Stomach (tissue), 8 donors: ENCODE measurements at regions not wholly inside any gene's neighbourhood (a gene's known extent, or its start where the extent isn't known, plus 50 kb on each side); places are given as distances from the start of the nearest gene placed in this dataset.

Experiments
- DNase-seq, 2 donors: peaks; one replicate each; pipeline versions ENCODE4 v3.0.0 to v3.0.0-alpha.2; 2013 to 2019
- H3K27ac ChIP-seq, 5 donors: fragments of 200-600 bp in 4 of 5; sonication (generic) in 4 of 5; one replicate each; pipeline ENCODE4 v1.5.1; 2013 to 2019; ENCODE audit warnings: mild to moderate bottlenecking in 1 of 5, moderate library complexity in 1 of 5
- H3K27me3 ChIP-seq, 3 donors: fragments of 200-600 bp; sonication (generic); one replicate each; pipeline ENCODE4 v1.5.1; 2017 to 2019; ENCODE audit warnings: mixed run types in 1 of 3
- H3K36me3 ChIP-seq, 4 donors: fragments of 200-600 bp; sonication (generic); 1 replicate in 3 of 4; 2 replicates in 1 of 4; pipeline ENCODE4 v1.5.1; 2016 to 2019
- H3K4me1 ChIP-seq, 4 donors: fragments of 200-600 bp; sonication (generic); one replicate each; pipeline ENCODE4 v1.5.1; 2016 to 2019
- H3K4me3 ChIP-seq, 4 donors: fragments of 200-600 bp; sonication (generic) in 3 of 4; one replicate each; pipeline ENCODE4 v1.5.1; 2016 to 2019; ENCODE audit warnings: mild to moderate bottlenecking in 1 of 4
- H3K9me3 ChIP-seq, 4 donors: fragments of 200-600 bp; sonication (generic); one replicate each; pipeline ENCODE4 v1.5.1; 2016 to 2019
- CTCF ChIP-seq, 7 experiments: fragments of 450-650 bp in 4 of 7; fragments of 200-600 bp in 3 of 7; sonication (generic) in 3 of 7; IDR thresholded peaks; one replicate each; pipeline ENCODE4 v1.5.1; 2016 to 2019; ENCODE audit warnings: antibody characterized with exemption in 7 of 7, control low read depth in 2 of 7, mild to moderate bottlenecking in 1 of 7
- EP300 ChIP-seq: sonication (generic); formaldehyde crosslinking; IDR thresholded peaks from one replicate; pipeline ENCODE4 v1.6.1; 2017; ENCODE audit warnings: antibody characterized with exemption
- POLR2A ChIP-seq, 4 donors: fragments of 450-650 bp; IDR thresholded peaks; one replicate each; pipeline ENCODE4 v1.6.1; 2016; ENCODE audit warnings: antibody characterized with exemption in 4 of 4, control low read depth in 2 of 4, mild to moderate bottlenecking in 1 of 4, moderate library complexity in 1 of 4
- POLR2AphosphoS5 ChIP-seq, 3 donors: sonication (generic); formaldehyde crosslinking; IDR thresholded peaks; one replicate each; pipeline ENCODE4 v1.6.1; 2016; ENCODE audit warnings: antibody characterized with exemption in 3 of 3
- WGBS, 5 donors: extraction: QIAGEN DNeasy Blood & Tissue Kit in 3 of 5; methylation state at CpG; one replicate each; pipeline versions ENCODE4 v1.1.5 to v1.1.7; 2013 to 2018; 5-methylcytosine and 5-hydroxymethylcytosine counted together
- intact Hi-C: fragments of 100-400 bp; cut with DNase I; formaldehyde crosslinking; loops from one replicate; pipeline ENCODE4 v1.15.1; 2023; ENCODE audit warnings: low total_unique reads
- small RNA-seq, 4 donors: library from RNA; depleted of rRNA; stranded (forward); fragments of <200 nt; gene quantifications; one replicate each; pipeline ENCODE3, GENCODE V24; 2016
- donor health status: healthy with polysubstance abuse.
- donor health status: Bipolar disorder and iron deficiency.
- donor health status: healthy.

- TF ChIP-seq EP300 (no peak), POLR2A (IDR thresholded peaks at IDR 0.05) (no peak), POLR2AphosphoS5 (IDR thresholded peaks at IDR 0.05) (no peak), CTCF (IDR thresholded peaks at IDR 0.05) (no peak)
- Histone ChIP-seq H3K4me1 (no peaks in the 10 kb centered on the region), H3K4me3 (no peak overlapping the region), H3K27ac (no peak overlapping the region), H3K36me3 (no peaks in the 10 kb centered on the region), H3K9me3 (no peaks in the 10 kb centered on the region), H3K27me3 (no peaks in the 10 kb centered on the region)
- no peak for DNase-seq
- 74 to 85% (median 78%) methylated on average over 6 of the region's 6 CpGs for WGBS, 5 donors
- intact Hi-C loops: no loop called here
These were observed 51.9 kb upstream of the CTBP2 start for GRCh38 chr10:125212150-125212809.

Small RNAs in the stretch of these regions (small RNA-seq; reads per million reads assigned to genes)
- gene RPS27P18: 0 reads per million in 4 donors
